SK-N-SH treated with all-trans-retinoic acid at 6 μM for 48 hours (cell line): ENCODE measurements at regions not wholly inside any gene's neighbourhood (a gene's known extent, or its start where the extent isn't known, plus 50 kb on each side); places are given as distances from the start of the nearest gene placed in this dataset.
"Not testable (repeated sequence)": the region's sequence is repeated elsewhere in the genome, so short reads cannot be mapped to it uniquely, and the experiment has no call there.

Experiments
- ATAC-seq: fragments of 200-7000 bp; cut with Tn5 transposase; 3 replicates; pipeline ENCODE4 v1.9.1; 2020; ENCODE audit warnings: mild to moderate bottlenecking, moderate library complexity
- ARNTL ChIP-seq: fragments of 450-650 bp; formaldehyde crosslinking; IDR thresholded peaks from 2 replicates; pipeline ENCODE4 v1.5.0; 2020; ENCODE audit warnings: low read depth, mild to moderate bottlenecking, moderate library complexity, borderline replicate concordance
- BACH2 ChIP-seq: fragments of 250-450 bp; sonication (Bioruptor Pico); IDR thresholded peaks from 2 replicates; pipeline ENCODE4 v1.9.0; 2021; ENCODE audit warnings: mild to moderate bottlenecking, borderline replicate concordance
- CSDC2 ChIP-seq: fragments of 250-450 bp; sonication (Bioruptor Pico); IDR thresholded peaks from 2 replicates; pipeline ENCODE4 v1.5.0; 2020; ENCODE audit warnings: mild to moderate bottlenecking, moderate library complexity
- CSRNP3 ChIP-seq: fragments of 250-450 bp; sonication (Bioruptor Pico); IDR thresholded peaks from 2 replicates; pipeline ENCODE4 v1.5.1; 2021; ENCODE audit warnings: mild to moderate bottlenecking, moderate library complexity
- ESRRG ChIP-seq: fragments of 250-450 bp; sonication (Bioruptor Pico); IDR thresholded peaks from 2 replicates; pipeline ENCODE4 v1.6.1; 2021; ENCODE audit warnings: mild to moderate bottlenecking
- GLIS3 ChIP-seq: fragments of 250-450 bp; sonication (Bioruptor Pico); IDR thresholded peaks from 2 replicates; pipeline ENCODE4 v1.5.0; 2020; ENCODE audit warnings: mild to moderate bottlenecking, moderate library complexity
- ISL1 ChIP-seq: fragments of 250-450 bp; sonication (Bioruptor Pico); IDR thresholded peaks from 2 replicates; pipeline ENCODE4 v2.1.2; 2022; ENCODE audit warnings: mild to moderate bottlenecking, moderate library complexity
- OSR1 ChIP-seq: fragments of 250-450 bp; sonication (Bioruptor Pico); IDR thresholded peaks from 2 replicates; pipeline ENCODE4 v1.8.0; 2022; ENCODE audit warnings: moderate library complexity, mild to moderate bottlenecking, inconsistent platforms
- PATZ1 ChIP-seq: fragments of 250-450 bp; sonication (Bioruptor Pico); IDR thresholded peaks from 2 replicates; pipeline ENCODE4 v1.8.0; 2020; ENCODE audit warnings: mild to moderate bottlenecking, moderate library complexity, borderline replicate concordance
- PPARA ChIP-seq: fragments of 250-450 bp; sonication (Bioruptor Pico); IDR thresholded peaks from 2 replicates; pipeline ENCODE4 v1.5.0; 2020; ENCODE audit warnings: mild to moderate bottlenecking, borderline replicate concordance
- RARB ChIP-seq: fragments of 250-450 bp; sonication (Bioruptor Pico); IDR thresholded peaks from 2 replicates; pipeline ENCODE4 v1.8.0; 2021; ENCODE audit warnings: mild to moderate bottlenecking, moderate library complexity
- SNAI2 ChIP-seq: fragments of 250-450 bp; sonication (Bioruptor Pico); IDR thresholded peaks from 2 replicates; pipeline ENCODE4 v1.5.0; 2020; ENCODE audit warnings: mild to moderate bottlenecking, moderate library complexity
- TCF4 ChIP-seq: fragments of 250-450 bp; sonication (Bioruptor Pico); IDR thresholded peaks from 2 replicates; pipeline ENCODE4 v1.8.0; 2021; ENCODE audit warnings: mild to moderate bottlenecking, moderate library complexity, borderline replicate concordance
- TOX ChIP-seq: fragments of 250-450 bp; sonication (Bioruptor Pico); IDR thresholded peaks from 2 replicates; pipeline ENCODE4 v1.8.0; 2021; ENCODE audit warnings: mild to moderate bottlenecking, moderate library complexity, borderline replicate concordance
- TSHZ2 ChIP-seq: fragments of 250-450 bp; sonication (Bioruptor Pico); IDR thresholded peaks from 2 replicates; pipeline ENCODE4 v1.5.0; 2020; ENCODE audit warnings: mild to moderate bottlenecking, moderate library complexity
- ZC3H10 ChIP-seq: fragments of 250-450 bp; sonication (Bioruptor Pico); IDR thresholded peaks from 2 replicates; pipeline ENCODE4 v1.5.1; 2021; ENCODE audit warnings: mild to moderate bottlenecking, moderate library complexity
- ZFP3 ChIP-seq: fragments of 250-450 bp; sonication (Bioruptor Pico); IDR thresholded peaks from 2 replicates; pipeline ENCODE4 v1.5.0; 2020; ENCODE audit warnings: mild to moderate bottlenecking, moderate library complexity
- ZFP30 ChIP-seq: fragments of 450-650 bp; formaldehyde crosslinking; IDR thresholded peaks from 2 replicates; pipeline ENCODE4 v1.5.0; 2022; ENCODE audit warnings: mild to moderate bottlenecking, moderate library complexity
- ZNF565 ChIP-seq: fragments of 450-650 bp; formaldehyde crosslinking; conservative IDR thresholded peaks from 2 replicates; pipeline ENCODE4 v1.5.0; 2020; ENCODE audit warnings: low read depth, mild to moderate bottlenecking, moderate library complexity
- ZNF70 ChIP-seq: fragments of 450-650 bp; formaldehyde crosslinking; IDR thresholded peaks from 2 replicates; pipeline ENCODE4 v1.5.0; 2020; ENCODE audit warnings: mild to moderate bottlenecking, moderate library complexity
- ZNF8 ChIP-seq: fragments of 450-650 bp; formaldehyde crosslinking; IDR thresholded peaks from 2 replicates; pipeline ENCODE4 v1.5.0; 2020; ENCODE audit warnings: mild to moderate bottlenecking, moderate library complexity
- TF ChIP-seq, protein P1 (sequence below): fragments of 250-450 bp; sonication (Bioruptor Pico); IDR thresholded peaks from 2 replicates; pipeline ENCODE4 v1.5.1; 2020; ENCODE audit warnings: low read depth, mild to moderate bottlenecking, moderate library complexity
- TF ChIP-seq, protein P2 (sequence below): fragments of 250-450 bp; sonication (Bioruptor Pico); IDR thresholded peaks from 2 replicates; pipeline ENCODE4 v1.8.0; 2021; ENCODE audit warnings: low read depth, mild to moderate bottlenecking, moderate library complexity, borderline replicate concordance

DNA sequence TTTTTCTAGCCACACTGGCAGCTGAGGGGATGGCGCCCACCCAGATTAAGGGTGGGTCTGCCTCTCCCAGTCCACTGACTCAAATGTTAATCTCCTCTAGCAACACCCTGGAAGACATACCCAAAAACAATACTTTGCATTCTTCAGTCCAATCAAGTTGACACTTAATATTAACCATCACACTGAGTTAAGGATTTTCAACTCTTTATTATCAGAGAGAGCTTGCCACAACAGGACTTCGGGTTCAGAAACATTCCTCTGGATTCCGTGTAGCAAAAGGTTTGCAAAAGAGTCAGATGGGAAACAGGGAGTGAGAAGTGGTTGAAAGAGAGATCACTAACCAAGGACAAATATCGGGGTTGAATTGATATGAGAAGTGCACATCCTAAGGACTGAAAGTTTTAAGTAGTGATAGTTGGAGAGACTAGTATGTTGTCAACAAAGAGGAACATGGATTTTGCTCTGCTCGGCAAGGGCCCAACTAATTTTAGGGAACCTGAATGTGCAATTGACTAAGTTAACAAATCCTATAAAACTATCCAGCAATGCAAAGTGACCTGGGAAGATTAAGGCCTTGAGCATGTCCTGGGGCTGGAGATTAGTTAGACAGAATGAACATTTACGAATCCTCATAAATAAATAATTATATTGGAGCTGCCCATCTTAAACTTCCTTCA lies 137.0 kb upstream of the TENT5A start:
- ATAC-seq = no peak
- TF ChIP-seq BACH2 (CRISPR knock-in tag) (no peak), TSHZ2 (CRISPR knock-in tag) (no peak), ZNF70 (CRISPR knock-in tag) (no peak), ZC3H10 (CRISPR knock-in tag) (no peak), PPARA (CRISPR knock-in tag) (no peak), ARNTL (CRISPR knock-in tag) (no peak), ZNF565 (CRISPR knock-in tag) (no peak), ISL1 (no peak), SNAI2 (CRISPR knock-in tag) (no peak), TOX (no peak), CSDC2 (CRISPR knock-in tag) (no peak), GLIS3 (CRISPR knock-in tag) (no peak), ZFP3 (no peak), CSRNP3 (CRISPR knock-in tag) (no peak), TCF4 (CRISPR knock-in tag) (no peak), ESRRG (CRISPR knock-in tag) (no peak)
- TF ChIP-seq, protein P1, sequence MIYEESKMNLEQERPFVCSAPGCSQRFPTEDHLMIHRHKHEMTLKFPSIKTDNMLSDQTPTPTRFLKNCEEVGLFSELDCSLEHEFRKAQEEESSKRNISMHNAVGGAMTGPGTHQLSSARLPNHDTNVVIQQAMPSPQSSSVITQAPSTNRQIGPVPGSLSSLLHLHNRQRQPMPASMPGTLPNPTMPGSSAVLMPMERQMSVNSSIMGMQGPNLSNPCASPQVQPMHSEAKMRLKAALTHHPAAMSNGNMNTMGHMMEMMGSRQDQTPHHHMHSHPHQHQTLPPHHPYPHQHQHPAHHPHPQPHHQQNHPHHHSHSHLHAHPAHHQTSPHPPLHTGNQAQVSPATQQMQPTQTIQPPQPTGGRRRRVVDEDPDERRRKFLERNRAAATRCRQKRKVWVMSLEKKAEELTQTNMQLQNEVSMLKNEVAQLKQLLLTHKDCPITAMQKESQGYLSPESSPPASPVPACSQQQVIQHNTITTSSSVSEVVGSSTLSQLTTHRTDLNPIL (CRISPR knock-in tag) = no peak
- TF ChIP-seq, protein P2, sequence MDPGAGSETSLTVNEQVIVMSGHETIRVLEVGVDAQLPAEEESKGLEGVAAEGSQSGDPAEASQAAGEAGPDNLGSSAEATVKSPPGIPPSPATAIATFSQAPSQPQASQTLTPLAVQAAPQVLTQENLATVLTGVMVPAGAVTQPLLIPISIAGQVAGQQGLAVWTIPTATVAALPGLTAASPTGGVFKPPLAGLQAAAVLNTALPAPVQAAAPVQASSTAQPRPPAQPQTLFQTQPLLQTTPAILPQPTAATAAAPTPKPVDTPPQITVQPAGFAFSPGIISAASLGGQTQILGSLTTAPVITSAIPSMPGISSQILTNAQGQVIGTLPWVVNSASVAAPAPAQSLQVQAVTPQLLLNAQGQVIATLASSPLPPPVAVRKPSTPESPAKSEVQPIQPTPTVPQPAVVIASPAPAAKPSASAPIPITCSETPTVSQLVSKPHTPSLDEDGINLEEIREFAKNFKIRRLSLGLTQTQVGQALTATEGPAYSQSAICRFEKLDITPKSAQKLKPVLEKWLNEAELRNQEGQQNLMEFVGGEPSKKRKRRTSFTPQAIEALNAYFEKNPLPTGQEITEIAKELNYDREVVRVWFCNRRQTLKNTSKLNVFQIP = no peak

DNA sequence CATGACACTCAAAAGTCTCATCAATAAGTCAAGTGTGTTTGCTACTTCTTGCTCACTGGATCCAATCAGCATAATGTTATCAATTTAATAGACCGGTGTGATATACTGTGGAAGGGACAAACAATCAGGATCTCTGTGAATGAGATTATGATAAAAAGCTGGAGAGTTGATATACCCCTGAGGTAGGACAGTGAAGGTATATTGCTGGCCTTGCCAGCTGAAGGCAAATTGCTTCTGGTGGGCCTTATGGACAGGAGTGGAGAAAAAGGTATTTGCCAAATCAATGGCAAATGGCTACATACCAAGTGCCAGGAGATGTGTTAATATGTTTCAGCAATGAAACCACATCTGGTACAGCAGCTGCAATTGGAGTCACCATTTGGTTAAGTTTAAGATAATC lies 134.4 kb upstream of the TENT5A start:
- not testable (repeated sequence) for ATAC-seq

GRCh38 chr6:81886157-81886556 lies 133.7 kb upstream of the TENT5A start:
- no peak for TF ChIP-seq ESRRG (CRISPR knock-in tag)
- ATAC-seq = no peak

- TF ChIP-seq ESRRG (CRISPR knock-in tag) (no peak), ZFP30 (CRISPR knock-in tag) (no peak), ZNF70 (CRISPR knock-in tag) (no peak), ISL1 (no peak), ZNF8 (CRISPR knock-in tag) (no peak), PPARA (CRISPR knock-in tag) (no peak), ZFP3 (no peak), TCF4 (CRISPR knock-in tag) (no peak), CSDC2 (CRISPR knock-in tag) (no peak), ZNF565 (CRISPR knock-in tag) (no peak), BACH2 (CRISPR knock-in tag) (no peak), ZC3H10 (CRISPR knock-in tag) (no peak), SNAI2 (CRISPR knock-in tag) (no peak), GLIS3 (CRISPR knock-in tag) (no peak), RARB (CRISPR knock-in tag) (no peak), ARNTL (CRISPR knock-in tag) (no peak), OSR1 (CRISPR knock-in tag) (no peak), CSRNP3 (CRISPR knock-in tag) (no peak), PATZ1 (CRISPR knock-in tag) (no peak)
- TF ChIP-seq, protein P2 = no peak
- no peak for ATAC-seq
These were observed 129.2 kb upstream of the TENT5A start for GRCh38 chr6:81881660-81882059.
